ENCODE measurements at regions not wholly inside any gene's neighbourhood (a gene's known extent, or its start where the extent isn't known, plus 50 kb on each side); places are given as distances from the start of the nearest gene placed in this dataset.

DNA sequence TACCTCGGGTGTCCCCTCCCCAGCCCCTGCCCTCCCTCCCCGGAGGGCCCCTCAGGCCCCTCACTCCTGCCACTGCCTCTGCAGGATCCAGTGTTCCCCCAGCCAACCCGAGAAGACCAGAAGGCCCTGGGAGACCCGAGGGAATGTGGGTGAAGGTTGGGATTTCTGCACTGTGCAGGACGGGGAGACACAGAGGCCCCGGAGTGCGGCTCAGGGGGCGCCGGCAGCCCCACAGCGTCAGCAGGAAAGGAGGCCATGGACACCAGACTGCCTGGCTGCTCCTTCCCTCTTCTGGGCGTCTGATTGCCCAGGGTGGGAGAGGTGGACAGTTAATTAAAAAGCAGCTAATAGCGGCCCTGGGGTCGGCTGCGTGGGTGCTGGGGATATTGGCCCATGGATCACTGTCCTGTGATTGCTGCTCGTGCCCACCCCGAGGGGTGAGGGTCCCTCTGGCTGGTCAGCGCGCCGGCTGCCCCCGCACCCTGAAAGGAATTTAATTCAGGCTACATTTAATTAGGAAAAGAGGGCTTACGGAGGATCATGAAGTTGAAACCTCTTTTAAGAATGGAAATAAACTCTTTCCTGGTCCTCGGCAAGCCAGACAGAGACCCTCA is 57.8 kb upstream of the NKX1-1 start:
- Histone ChIP-seq H3K4me3 (replicated peaks in 1 of 3; ENCODE audit: insufficient read depth in 1 of 3, low read depth in 1 of 3, low read length in 3 of 3) (no peak overlapping the region), H4K20me1 (replicated peaks; ENCODE audit: control insufficient read depth, extremely low read depth, insufficient read depth, low read length) (no peaks in the 10 kb centered on the region), H3K27me3 (ENCODE audit: control insufficient read depth in 2 of 2, insufficient read depth in 2 of 2, low read length in 2 of 2) (peaks cover 4 to 6% of the 10 kb centered on the region in 2 experiments), H3K79me2 (ENCODE audit: control insufficient read depth, insufficient read depth, low read length) (no peaks in the 10 kb centered on the region), H3K9me3 (replicated peaks; ENCODE audit: control insufficient read depth, insufficient read depth, low read length) (no peaks in the 10 kb centered on the region), H3K4me2 (ENCODE audit: insufficient read depth, low read length) (no peak overlapping the region), H3K9ac (replicated peaks; ENCODE audit: extremely low read depth, insufficient read depth, low read length) (no peak overlapping the region), H2AFZ (ENCODE audit: low read depth, low read length) (no peak overlapping the region), H3K9me1 (replicated peaks; ENCODE audit: control insufficient read depth, extremely low read depth, insufficient read depth, low read length) (no peaks in the 10 kb centered on the region), H3K36me3 (ENCODE audit: control insufficient read depth in 2 of 2, extremely low read depth in 1 of 2, insufficient read depth in 2 of 2, low read length in 2 of 2) (no peaks in the 10 kb centered on the region), H3K27ac (ENCODE audit: insufficient read depth, low read depth, low read length) (no peak overlapping the region), H3K4me1 (ENCODE audit: control insufficient read depth, extremely low read depth, insufficient read depth, low read length) (no peaks in the 10 kb centered on the region)
- CTCF ChIA-PET = no interaction called here
- no peak for FAIRE-seq
- no TSS peak for BruUV-seq (replicated peaks)
- TF ChIP-seq, protein P1, sequence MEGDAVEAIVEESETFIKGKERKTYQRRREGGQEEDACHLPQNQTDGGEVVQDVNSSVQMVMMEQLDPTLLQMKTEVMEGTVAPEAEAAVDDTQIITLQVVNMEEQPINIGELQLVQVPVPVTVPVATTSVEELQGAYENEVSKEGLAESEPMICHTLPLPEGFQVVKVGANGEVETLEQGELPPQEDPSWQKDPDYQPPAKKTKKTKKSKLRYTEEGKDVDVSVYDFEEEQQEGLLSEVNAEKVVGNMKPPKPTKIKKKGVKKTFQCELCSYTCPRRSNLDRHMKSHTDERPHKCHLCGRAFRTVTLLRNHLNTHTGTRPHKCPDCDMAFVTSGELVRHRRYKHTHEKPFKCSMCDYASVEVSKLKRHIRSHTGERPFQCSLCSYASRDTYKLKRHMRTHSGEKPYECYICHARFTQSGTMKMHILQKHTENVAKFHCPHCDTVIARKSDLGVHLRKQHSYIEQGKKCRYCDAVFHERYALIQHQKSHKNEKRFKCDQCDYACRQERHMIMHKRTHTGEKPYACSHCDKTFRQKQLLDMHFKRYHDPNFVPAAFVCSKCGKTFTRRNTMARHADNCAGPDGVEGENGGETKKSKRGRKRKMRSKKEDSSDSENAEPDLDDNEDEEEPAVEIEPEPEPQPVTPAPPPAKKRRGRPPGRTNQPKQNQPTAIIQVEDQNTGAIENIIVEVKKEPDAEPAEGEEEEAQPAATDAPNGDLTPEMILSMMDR (IDR thresholded peaks at IDR 0.05; ENCODE audit: extremely low read depth in 1 of 2, insufficient read depth in 1 of 2, low read depth in 1 of 2, low read length in 2 of 2) = no peak
- TF ChIP-seq MYC (IDR thresholded peaks at IDR 0.05; ENCODE audit: low read depth, low read length) (no peak), FOS (IDR thresholded peaks at IDR 0.05; ENCODE audit: borderline replicate concordance, insufficient read depth, low read length) (no peak), POLR2A (IDR thresholded peaks at IDR 0.05; ENCODE audit: low read depth, low read length) (no peak), GATA2 (IDR thresholded peaks at IDR 0.05; ENCODE audit: insufficient read depth, insufficient read length, low read depth, low read length) (no peak)
- TF ChIP-seq, protein P2, sequence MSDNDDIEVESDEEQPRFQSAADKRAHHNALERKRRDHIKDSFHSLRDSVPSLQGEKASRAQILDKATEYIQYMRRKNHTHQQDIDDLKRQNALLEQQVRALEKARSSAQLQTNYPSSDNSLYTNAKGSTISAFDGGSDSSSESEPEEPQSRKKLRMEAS (IDR thresholded peaks at IDR 0.05; ENCODE audit: insufficient read depth, insufficient read length) = no peak
- POLR2A ChIA-PET = no interaction called here
- intact Hi-C loops (cut with micrococcal nuclease) (no loop called here), dilution Hi-C loops (cut with MboI; ENCODE audit: extremely low pct_ligation_motif_present, low sequenced_read_pairs) (no loop called here)
- no peak for DNase-seq (ENCODE audit: low read depth, low spot score)

Measured in endothelial cell of umbilical vein (primary cell).